Effector CD4-positive, alpha-beta T cell (primary cell): ENCODE measurements at regions not wholly inside any gene's neighbourhood (a gene's known extent, or its start where the extent isn't known, plus 50 kb on each side); places are given as distances from the start of the nearest gene placed in this dataset.
"Not testable (repeated sequence)": the region's sequence is repeated elsewhere in the genome, so short reads cannot be mapped to it uniquely, and the experiment has no call there.

Experiments
- DNase-seq: peaks from one replicate; pipeline ENCODE4 v3.0.0-alpha.2; 2020

GRCh38 chr14:96688629-96689028 lies 108.6 kb upstream of the VRK1 start:
- no peak for DNase-seq

DNA sequence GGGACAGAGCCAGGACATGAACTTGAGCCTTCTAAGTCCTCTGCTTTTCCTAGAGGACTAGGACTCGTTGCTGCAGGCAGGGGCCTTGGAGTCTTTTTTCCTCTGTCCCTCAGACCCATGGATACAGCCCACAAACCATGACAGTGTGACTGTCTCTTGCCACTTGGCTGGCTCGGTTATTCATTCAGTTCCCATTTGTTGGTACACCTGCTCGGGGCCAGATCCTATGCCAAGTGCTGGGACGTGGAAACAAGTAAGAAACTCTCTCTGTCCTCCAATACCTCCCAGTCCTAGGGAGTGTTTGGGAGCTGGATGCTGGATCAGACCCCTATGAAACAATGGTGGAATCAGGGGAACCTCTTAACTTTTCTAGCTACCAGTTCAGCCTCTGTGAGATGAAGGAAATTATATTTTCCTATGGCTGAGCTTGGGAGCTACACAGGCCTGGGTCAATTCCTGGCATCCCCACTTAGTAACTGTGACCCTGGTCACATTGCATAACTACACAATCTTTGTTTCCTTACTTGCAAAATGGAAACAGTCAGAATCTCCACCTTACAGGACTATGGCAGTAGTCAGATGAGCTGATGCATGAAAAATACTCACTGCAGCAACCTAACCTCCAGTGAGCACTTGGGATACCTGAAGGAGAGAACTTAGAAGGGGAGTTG lies 106.3 kb upstream of the VRK1 start:
- no peak for DNase-seq

DNA sequence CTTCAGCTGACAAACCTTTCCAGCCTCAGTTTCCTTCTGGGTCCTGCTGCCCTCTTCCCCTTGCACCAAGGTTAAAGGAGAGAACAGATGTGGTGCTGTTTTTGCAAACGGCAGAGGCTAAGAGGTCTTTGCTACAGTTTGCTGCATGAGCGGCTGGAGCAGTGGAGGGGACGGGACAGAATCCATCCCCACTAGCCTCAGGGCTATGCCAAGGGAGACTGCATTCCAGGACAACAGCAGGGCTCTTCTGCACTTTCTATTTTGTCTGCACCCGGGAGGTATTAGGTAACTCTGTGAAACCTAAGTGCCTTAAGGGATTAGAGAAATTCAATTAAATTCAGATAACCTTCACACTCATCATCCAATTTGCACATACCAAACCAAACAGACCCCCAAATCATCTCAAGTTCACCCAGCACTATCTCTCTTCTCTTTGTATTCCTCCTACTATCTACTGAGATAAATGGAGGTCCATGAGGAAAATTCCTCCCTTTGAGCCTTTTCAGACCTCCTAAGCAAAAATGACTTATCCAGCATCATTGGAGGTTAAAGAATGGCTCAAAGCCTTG lies 103.8 kb upstream of the VRK1 start:
- no peak for DNase-seq

DNA sequence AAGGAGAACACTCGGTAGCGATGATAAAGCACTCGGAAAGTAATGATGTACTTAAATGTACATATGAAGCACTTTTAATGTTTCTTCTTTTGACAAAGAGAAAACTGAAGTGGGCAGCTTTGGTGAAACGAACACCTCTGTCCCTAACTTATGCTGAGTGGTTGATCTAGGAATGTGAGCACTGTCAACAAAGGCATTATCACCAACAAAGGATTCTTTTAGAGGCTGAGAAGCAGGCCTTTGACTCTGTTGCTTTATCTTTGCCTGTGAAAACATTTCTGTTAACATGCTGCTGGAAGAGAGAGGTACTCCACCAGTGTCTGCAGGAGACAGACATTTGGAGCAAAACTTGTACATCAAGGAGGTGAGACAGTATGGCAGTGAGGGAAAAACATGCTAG lies 103.2 kb upstream of the VRK1 start:
- no peak for DNase-seq

DNA sequence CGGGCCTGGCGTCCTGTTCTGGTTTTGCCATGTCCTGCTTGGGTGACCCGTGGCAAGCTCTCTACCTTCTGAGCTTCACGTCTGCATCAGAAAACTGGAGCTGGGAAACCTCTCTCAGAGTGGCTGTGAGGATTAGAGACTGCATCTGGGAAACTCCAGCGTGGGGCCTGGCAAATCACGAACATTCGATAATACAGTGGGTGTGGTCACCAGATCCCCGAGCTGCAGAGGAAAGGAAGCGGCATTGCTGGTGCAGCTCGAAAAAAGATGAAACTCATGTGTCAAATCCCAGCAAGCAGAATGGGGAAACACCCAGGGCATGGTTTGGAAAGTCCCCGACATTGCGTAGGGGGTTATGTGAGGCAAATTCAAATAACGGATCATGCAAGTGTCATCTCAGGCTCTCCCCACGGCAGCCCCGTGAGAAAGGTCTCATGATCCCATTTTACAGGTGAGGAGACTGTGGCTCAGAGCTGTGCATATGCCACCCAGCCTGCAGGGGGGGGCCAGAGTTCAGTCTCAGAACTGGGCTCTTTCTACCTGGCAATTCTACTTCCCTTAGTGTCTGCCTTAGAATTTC lies 98.1 kb upstream of the VRK1 start:
- no peak for DNase-seq

- no peak for DNase-seq
These were observed 97.5 kb upstream of the VRK1 start for GRCh38 chr14:96699666-96700065.

- DNase-seq, result no peak
These were observed 94.4 kb upstream of the VRK1 start for GRCh38 chr14:96702831-96703230.

DNA sequence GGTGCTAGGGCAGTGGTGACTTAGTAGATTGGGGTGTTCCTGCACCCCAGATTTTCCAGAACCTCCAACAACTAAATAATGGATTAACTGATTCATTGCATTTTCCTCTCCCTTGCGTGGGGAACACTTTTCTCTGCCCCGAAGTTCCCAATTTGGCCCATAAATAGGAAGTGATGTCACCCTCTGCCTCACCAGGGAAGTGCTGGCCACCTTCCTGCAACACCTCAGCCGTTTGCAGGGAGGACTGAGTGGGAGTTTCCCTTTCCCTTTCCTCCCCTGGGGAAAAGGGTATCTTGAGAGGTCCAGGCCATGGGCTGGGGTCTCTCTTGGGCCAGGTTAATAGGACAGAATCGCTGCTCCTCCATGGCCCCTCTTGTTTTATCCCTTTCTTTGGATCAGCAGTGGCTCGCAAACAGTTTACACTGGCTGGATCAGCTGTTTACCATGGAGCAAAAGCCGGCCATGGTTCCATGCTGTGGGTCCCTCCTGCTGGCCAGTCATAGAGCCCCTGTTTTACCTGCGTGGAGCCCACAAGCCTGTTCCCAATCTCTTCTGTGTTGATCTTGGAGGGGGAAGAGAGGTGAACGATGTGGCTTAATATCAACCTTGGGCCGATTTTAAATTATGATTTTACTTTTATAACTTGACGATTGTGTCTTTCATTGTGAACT lies 91.6 kb upstream of the VRK1 start:
- DNase-seq, result no peak

GRCh38 chr14:96706893-96707292 lies 90.3 kb upstream of the VRK1 start:
- no peak for DNase-seq

DNA sequence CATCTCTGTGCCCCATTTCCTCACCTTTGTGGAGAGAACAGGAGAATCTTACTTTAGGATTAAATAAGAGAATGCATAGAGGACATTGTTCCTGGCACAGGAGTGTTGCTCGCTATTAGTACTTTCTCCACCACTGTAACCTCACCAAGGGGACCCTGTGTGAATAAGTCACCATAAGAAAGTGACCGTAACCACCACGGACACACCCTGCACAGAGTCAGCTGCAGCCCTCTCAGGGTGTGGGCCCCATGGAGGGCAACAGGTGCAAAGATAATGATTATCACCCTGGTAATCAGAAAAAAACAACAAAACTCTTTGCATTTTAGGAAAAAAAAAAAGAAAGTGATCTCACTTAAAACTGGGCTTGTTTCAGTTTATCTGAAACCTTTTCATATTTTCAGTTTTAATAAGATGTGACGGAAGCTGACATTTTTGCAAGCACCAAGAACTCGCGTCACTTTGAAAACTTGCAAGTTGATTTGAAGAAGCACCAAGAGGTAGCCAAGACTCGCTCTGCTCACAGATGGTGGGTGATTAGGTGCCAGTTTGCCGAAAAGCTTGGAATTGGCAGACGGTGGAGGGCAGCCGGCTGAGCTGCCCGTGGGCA lies 87.0 kb upstream of the VRK1 start:
- DNase-seq, result no peak

DNA sequence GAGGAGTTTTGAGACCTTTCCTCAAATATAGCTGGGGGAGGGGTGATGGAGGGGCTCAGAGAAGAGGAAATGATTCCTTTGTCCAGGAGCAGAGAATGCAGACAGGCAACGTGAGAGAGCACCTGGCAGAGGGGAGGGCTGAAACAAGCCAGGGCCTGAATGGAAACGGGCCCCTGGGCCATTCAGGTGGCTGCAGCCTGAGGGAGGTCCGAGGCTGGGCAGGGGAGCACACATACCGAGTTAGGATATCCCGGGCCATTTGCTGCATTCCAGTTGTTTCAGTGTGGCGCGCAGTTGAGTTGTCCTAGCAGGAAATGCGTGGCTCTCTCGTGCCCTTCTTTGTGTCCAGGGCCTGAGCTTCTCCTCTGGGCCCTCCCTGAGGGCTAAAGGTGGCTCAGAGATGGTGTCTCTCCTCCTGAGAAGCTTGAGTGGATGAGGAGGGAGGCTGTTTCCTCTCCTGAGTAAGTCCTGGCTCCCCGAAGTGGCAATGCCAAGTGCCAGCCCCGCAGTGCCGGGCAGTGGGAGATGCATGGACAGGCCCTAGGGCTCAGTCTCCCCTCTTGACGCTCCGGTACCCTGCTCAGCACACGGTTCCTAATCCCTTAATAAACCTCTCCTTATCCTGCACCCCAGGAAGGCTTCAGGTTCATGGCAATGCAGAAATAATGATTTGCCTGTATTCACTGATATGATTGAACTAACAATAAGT lies 85.5 kb upstream of the VRK1 start:
- DNase-seq, result no peak

DNA sequence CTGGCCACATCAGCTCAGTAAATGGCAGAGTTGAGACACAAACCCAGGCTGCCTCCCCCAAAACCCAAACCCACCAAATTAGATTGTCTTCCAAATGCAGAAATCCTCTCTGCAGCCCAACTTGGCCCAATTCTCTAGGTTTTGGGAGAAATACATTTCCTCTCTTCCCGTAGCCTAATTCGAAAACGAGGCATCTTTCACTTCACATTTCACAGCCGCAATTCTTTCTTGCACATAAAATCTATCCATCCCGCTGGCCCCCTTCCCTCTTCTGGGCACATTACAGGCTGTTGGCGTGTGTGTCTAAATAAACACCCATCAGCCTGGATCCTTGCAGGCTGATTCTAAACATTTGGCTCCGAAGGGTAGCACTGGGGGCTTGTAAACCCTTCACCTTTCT lies 83.8 kb upstream of the VRK1 start:
- DNase-seq, result no peak

GRCh38 chr14:96714537-96714936 lies 82.6 kb upstream of the VRK1 start:
- not testable (repeated sequence) for DNase-seq

DNA sequence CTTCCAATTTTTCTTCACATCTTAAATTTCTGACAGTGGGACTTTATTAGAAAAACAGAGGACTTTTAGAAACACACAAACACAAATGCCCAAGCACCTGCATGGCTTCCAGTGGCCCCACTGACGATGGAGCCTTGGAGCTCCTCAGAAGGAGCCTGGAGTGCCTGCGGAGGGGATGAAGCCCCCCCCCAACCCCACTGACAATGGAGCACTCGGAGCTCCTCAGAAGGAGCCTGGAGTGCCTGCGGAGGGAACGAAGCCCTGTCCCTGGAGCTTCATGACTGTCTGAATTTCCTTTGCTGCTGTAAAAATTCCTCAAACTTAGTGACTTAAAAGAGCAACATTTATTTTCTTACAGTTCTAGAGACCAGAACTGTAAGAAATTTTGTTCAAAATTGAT lies 80.1 kb upstream of the VRK1 start:
- DNase-seq, result no peak

- DNase-seq, result no peak
These were observed 78.8 kb upstream of the VRK1 start for GRCh38 chr14:96718407-96718806.

DNA sequence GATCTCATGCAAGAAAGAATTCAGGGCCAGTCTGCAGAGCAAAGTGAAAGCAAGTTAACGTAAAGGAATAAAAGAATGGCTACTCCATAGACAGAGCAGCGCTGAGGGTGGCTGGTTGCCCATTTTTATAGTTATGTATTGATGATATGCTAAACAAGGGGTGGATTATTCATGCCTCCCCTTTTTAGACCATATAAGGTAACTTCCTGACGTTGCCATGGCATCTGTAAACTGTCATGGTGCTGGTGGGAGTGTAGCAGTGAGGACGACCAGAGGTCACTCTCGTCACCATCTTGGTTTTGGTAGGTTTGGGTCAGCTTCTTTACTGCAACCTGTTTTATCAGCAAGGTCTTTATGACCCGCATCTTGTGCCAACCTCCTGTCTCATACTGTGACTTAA lies 76.5 kb upstream of the VRK1 start:
- not testable (repeated sequence) for DNase-seq

GRCh38 chr14:96722736-96723135 lies 74.4 kb upstream of the VRK1 start:
- DNase-seq, result no peak

GRCh38 chr14:96723946-96724345 lies 73.2 kb upstream of the VRK1 start:
- no peak for DNase-seq

DNA sequence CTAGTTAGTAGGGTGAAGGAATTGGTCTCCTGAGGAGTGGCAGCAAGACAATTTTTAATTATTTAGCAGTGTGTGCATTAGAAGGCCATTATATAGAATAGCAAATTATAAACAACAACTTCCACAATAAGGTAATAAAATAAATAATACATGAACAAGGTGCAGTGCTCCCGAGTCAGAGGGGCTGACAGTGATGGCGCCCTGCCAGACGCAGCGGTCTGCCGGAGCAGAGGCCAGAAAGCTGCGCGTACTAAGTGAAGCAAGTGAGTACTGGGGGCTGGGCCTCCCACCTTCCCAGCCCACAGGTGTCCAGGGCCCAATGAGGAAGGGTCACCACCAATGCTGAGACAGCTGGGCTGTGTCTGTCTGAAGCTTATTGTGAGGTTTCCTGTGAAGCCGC lies 72.0 kb upstream of the VRK1 start:
- DNase-seq, result no peak

DNA sequence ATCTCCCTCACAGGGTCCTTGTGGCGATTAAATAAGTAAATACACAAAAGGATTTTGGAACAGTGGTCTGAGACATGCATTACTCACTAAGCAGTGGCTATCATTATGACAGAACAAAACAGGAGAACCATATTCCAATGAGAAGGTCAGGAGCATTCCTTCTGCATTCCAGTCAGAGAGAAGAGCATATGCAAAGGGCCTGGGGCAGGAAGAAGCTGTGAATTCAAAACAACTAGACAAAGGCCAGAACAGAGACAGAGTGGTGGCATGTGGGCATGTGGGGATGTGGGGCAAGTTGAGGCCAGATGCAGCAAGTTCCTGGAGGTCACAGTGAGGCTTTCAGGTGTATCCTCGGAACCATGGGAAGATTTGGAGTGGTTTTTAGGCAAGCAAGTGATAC lies 70.1 kb upstream of the VRK1 start:
- no peak for DNase-seq

DNA sequence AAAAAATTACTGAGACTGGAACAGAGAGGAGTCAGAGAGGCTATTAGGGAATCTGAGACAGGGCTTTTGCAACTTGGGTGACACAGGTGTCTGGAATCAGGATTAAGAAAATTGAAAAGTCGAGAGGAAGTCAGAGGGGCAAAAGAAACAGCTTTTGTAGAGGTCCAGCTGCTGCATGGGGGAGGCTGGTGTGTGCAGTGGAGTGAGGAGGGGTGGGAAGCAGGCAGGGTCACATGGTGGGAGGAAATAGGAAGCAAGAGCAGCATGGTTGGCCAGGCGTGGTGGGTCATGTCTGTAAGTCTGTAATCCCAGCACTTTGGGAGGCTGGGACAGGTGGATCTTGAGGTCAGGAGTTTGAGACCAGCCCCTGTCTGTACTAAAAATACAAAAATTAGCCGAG lies 69.7 kb upstream of the VRK1 start:
- no peak for DNase-seq

GRCh38 chr14:96727980-96728717 lies 69.0 kb upstream of the VRK1 start:
- DNase-seq, result no peak
